ENCODE measurements at regions not wholly inside any gene's neighbourhood (a gene's known extent, or its start where the extent isn't known, plus 50 kb on each side); places are given as distances from the start of the nearest gene placed in this dataset.

- TF ChIP-seq POLR2A (IDR thresholded peaks at IDR 0.05) (no peak), CTCF (IDR thresholded peaks at IDR 0.05) (no peak), POLR2AphosphoS5 (IDR thresholded peaks at IDR 0.05) (no peak)
Observed at GRCh38 chr7:47688311-47689100, 106.6 kb upstream of the TNS3 start.
